ENCODE measurements at regions not wholly inside any gene's neighbourhood (a gene's known extent, or its start where the extent isn't known, plus 50 kb on each side); places are given as distances from the start of the nearest gene placed in this dataset.

- Histone ChIP-seq H3K9me3 (ENCODE audit: control insufficient read depth in 2 of 2, insufficient read depth in 1 of 2, low read depth in 1 of 2, low read length in 1 of 2) (no peaks in the 10 kb centered on the region), H3K4me3 (ENCODE audit: low read depth in 1 of 3, low read length in 3 of 3) (no peak overlapping the region), H3K27ac (ENCODE audit: low read depth in 1 of 3, low read length in 2 of 3) (no peak overlapping the region), H3K36me3 (ENCODE audit: control insufficient read depth in 3 of 3, insufficient read depth in 2 of 3, low read depth in 1 of 3, low read length in 3 of 3) (no peaks in the 10 kb centered on the region), H3K4me1 (ENCODE audit: control insufficient read depth in 3 of 3, insufficient read depth in 2 of 3, low read depth in 1 of 3, low read length in 2 of 3) (no peaks in the 10 kb centered on the region), H3K27me3 (ENCODE audit: control insufficient read depth in 3 of 3, insufficient read depth in 3 of 3, low read length in 3 of 3) (no peaks in the 10 kb centered on the region)
- FAIRE-seq (no peak), DNase-seq (no peak)
- 79 to 86% (median 81%) methylated on average over 6 of the region's 6 CpGs for WGBS, 3 donors
Measured at GRCh38 chr10:111885919-111886318, 297.6 kb downstream of the GPAM start.

- 54 to 74% (median 63%) methylated on average over 2 of the region's 2 CpGs for WGBS, 3 donors
- FAIRE-seq = no peak
- Histone ChIP-seq H3K27me3 (ENCODE audit: control insufficient read depth in 3 of 3, insufficient read depth in 3 of 3, low read length in 3 of 3) (no peaks in the 10 kb centered on the region), H3K9me3 (ENCODE audit: control insufficient read depth in 2 of 2, insufficient read depth in 1 of 2, low read depth in 1 of 2, low read length in 1 of 2) (no peaks in the 10 kb centered on the region), H3K4me1 (ENCODE audit: control insufficient read depth in 3 of 3, insufficient read depth in 2 of 3, low read depth in 1 of 3, low read length in 2 of 3) (no peaks in the 10 kb centered on the region), H3K36me3 (ENCODE audit: control insufficient read depth in 3 of 3, insufficient read depth in 2 of 3, low read depth in 1 of 3, low read length in 3 of 3) (no peaks in the 10 kb centered on the region), H3K4me3 (ENCODE audit: low read depth in 1 of 3, low read length in 3 of 3) (no peak overlapping the region), H3K27ac (ENCODE audit: low read depth in 1 of 3, low read length in 2 of 3) (no peak overlapping the region)
- DNase-seq = no peak
Measured at GRCh38 chr10:111887266-111887665, 296.3 kb downstream of the GPAM start.

- H3K27me3 ChIP-seq (ENCODE audit: control insufficient read depth in 3 of 3, insufficient read depth in 3 of 3, low read length in 3 of 3) = no peaks in the 10 kb centered on the region
- 39 to 55% (median 41%) methylated on average over 3 of the region's 3 CpGs for WGBS, 3 donors
- H3K4me3 ChIP-seq (ENCODE audit: low read depth in 1 of 3, low read length in 3 of 3) = no peak overlapping the region
- H3K36me3 ChIP-seq (ENCODE audit: control insufficient read depth in 3 of 3, insufficient read depth in 2 of 3, low read depth in 1 of 3, low read length in 3 of 3) = no peaks in the 10 kb centered on the region
- FAIRE-seq = no peak
- no peak overlapping the region for H3K27ac ChIP-seq (ENCODE audit: low read depth in 1 of 3, low read length in 2 of 3)
- no peak for DNase-seq
- no peaks in the 10 kb centered on the region for H3K9me3 ChIP-seq (ENCODE audit: control insufficient read depth in 2 of 2, insufficient read depth in 1 of 2, low read depth in 1 of 2, low read length in 1 of 2)
- H3K4me1 ChIP-seq (ENCODE audit: control insufficient read depth in 3 of 3, insufficient read depth in 2 of 3, low read depth in 1 of 3, low read length in 2 of 3) = no peaks in the 10 kb centered on the region
Measured at GRCh38 chr10:111890046-111890445, 293.5 kb downstream of the GPAM start.

- no peaks in the 10 kb centered on the region for H3K9me3 ChIP-seq (ENCODE audit: control insufficient read depth in 2 of 2, insufficient read depth in 1 of 2, low read depth in 1 of 2, low read length in 1 of 2)
- 25 to 48% (median 33%) methylated on average over 4 of the region's 4 CpGs for WGBS, 3 donors
Measured at GRCh38 chr10:111916011-111916410, 267.6 kb downstream of the GPAM start.

GRCh38 chr10:111921821-111922220 is 261.7 kb downstream of the GPAM start:
- no peak for FAIRE-seq
- H3K4me3 ChIP-seq (ENCODE audit: low read depth in 1 of 3, low read length in 3 of 3) = no peak overlapping the region
- H3K27ac ChIP-seq (ENCODE audit: low read depth in 1 of 3, low read length in 2 of 3) = no peak overlapping the region
- H3K36me3 ChIP-seq (ENCODE audit: control insufficient read depth in 3 of 3, insufficient read depth in 2 of 3, low read depth in 1 of 3, low read length in 3 of 3) = no peaks in the 10 kb centered on the region
- WGBS, 3 donors = 78 to 85% (median 83%) methylated on average over 2 of the region's 2 CpGs
- H3K9me3 ChIP-seq (ENCODE audit: control insufficient read depth in 2 of 2, insufficient read depth in 1 of 2, low read depth in 1 of 2, low read length in 1 of 2) = no peaks in the 10 kb centered on the region
- no peaks in the 10 kb centered on the region for H3K27me3 ChIP-seq (ENCODE audit: control insufficient read depth in 3 of 3, insufficient read depth in 3 of 3, low read length in 3 of 3)
- H3K4me1 ChIP-seq (ENCODE audit: control insufficient read depth in 3 of 3, insufficient read depth in 2 of 3, low read depth in 1 of 3, low read length in 2 of 3) = no peaks in the 10 kb centered on the region
- no peak for DNase-seq

More at GRCh38 chr10:111916011-111916410, 267.6 kb downstream of the GPAM start:
- Histone ChIP-seq H3K4me1 (ENCODE audit: control insufficient read depth in 3 of 3, insufficient read depth in 2 of 3, low read depth in 1 of 3, low read length in 2 of 3) (no peaks in the 10 kb centered on the region), H3K27ac (ENCODE audit: low read depth in 1 of 3, low read length in 2 of 3) (no peak overlapping the region), H3K36me3 (ENCODE audit: control insufficient read depth in 3 of 3, insufficient read depth in 2 of 3, low read depth in 1 of 3, low read length in 3 of 3) (no peaks in the 10 kb centered on the region), H3K27me3 (ENCODE audit: control insufficient read depth in 3 of 3, insufficient read depth in 3 of 3, low read length in 3 of 3) (no peaks in the 10 kb centered on the region), H3K4me3 (ENCODE audit: low read depth in 1 of 3, low read length in 3 of 3) (no peak overlapping the region)
- DNase-seq (no peak), FAIRE-seq (no peak)

- no peaks in the 10 kb centered on the region for H3K9me3 ChIP-seq (ENCODE audit: control insufficient read depth in 2 of 2, insufficient read depth in 1 of 2, low read depth in 1 of 2, low read length in 1 of 2)
- no peaks in the 10 kb centered on the region for H3K27me3 ChIP-seq (ENCODE audit: control insufficient read depth in 3 of 3, insufficient read depth in 3 of 3, low read length in 3 of 3)
- no peak for FAIRE-seq
- DNase-seq = no peak
- no peaks in the 10 kb centered on the region for H3K4me1 ChIP-seq (ENCODE audit: control insufficient read depth in 3 of 3, insufficient read depth in 2 of 3, low read depth in 1 of 3, low read length in 2 of 3)
- H3K36me3 ChIP-seq (ENCODE audit: control insufficient read depth in 3 of 3, insufficient read depth in 2 of 3, low read depth in 1 of 3, low read length in 3 of 3) = no peaks in the 10 kb centered on the region
- no peak overlapping the region for H3K27ac ChIP-seq (ENCODE audit: low read depth in 1 of 3, low read length in 2 of 3)
- no peak overlapping the region for H3K4me3 ChIP-seq (ENCODE audit: low read depth in 1 of 3, low read length in 3 of 3)
- 38 to 61% (median 55%) methylated on average over 1 of the region's 1 CpG for WGBS, 3 donors
Measured at GRCh38 chr10:111923032-111923431, 260.5 kb downstream of the GPAM start.

- Histone ChIP-seq H3K4me1 (ENCODE audit: control insufficient read depth in 3 of 3, insufficient read depth in 2 of 3, low read depth in 1 of 3, low read length in 2 of 3) (no peaks in the 10 kb centered on the region), H3K27ac (ENCODE audit: low read depth in 1 of 3, low read length in 2 of 3) (no peak overlapping the region), H3K9me3 (ENCODE audit: control insufficient read depth in 2 of 2, insufficient read depth in 1 of 2, low read depth in 1 of 2, low read length in 1 of 2) (no peaks in the 10 kb centered on the region), H3K4me3 (ENCODE audit: low read depth in 1 of 3, low read length in 3 of 3) (no peak overlapping the region), H3K27me3 (ENCODE audit: control insufficient read depth in 3 of 3, insufficient read depth in 3 of 3, low read length in 3 of 3) (no peaks in the 10 kb centered on the region), H3K36me3 (ENCODE audit: control insufficient read depth in 3 of 3, insufficient read depth in 2 of 3, low read depth in 1 of 3, low read length in 3 of 3) (no peaks in the 10 kb centered on the region)
- 78 to 84% (median 80%) methylated on average over 6 of the region's 6 CpGs for WGBS, 3 donors
- DNase-seq (no peak), FAIRE-seq (no peak)
Measured at GRCh38 chr10:111926286-111926685, 257.3 kb downstream of the GPAM start.

- Histone ChIP-seq H3K9me3 (ENCODE audit: control insufficient read depth in 2 of 2, insufficient read depth in 1 of 2, low read depth in 1 of 2, low read length in 1 of 2) (no peaks in the 10 kb centered on the region), H3K36me3 (ENCODE audit: control insufficient read depth in 3 of 3, insufficient read depth in 2 of 3, low read depth in 1 of 3, low read length in 3 of 3) (no peaks in the 10 kb centered on the region), H3K27me3 (ENCODE audit: control insufficient read depth in 3 of 3, insufficient read depth in 3 of 3, low read length in 3 of 3) (no peaks in the 10 kb centered on the region), H3K27ac (ENCODE audit: low read depth in 1 of 3, low read length in 2 of 3) (no peak overlapping the region), H3K4me1 (ENCODE audit: control insufficient read depth in 3 of 3, insufficient read depth in 2 of 3, low read depth in 1 of 3, low read length in 2 of 3) (no peaks in the 10 kb centered on the region), H3K4me3 (ENCODE audit: low read depth in 1 of 3, low read length in 3 of 3) (no peak overlapping the region)
- DNase-seq = no peak
- FAIRE-seq = no peak
- WGBS, 3 donors = 54 to 70% (median 65%) methylated on average over 5 of the region's 5 CpGs
Measured at GRCh38 chr10:111933937-111934336, 249.6 kb downstream of the GPAM start.

GRCh38 chr10:111934931-111935330 is 248.6 kb downstream of the GPAM start:
- 65 to 84% (median 80%) methylated on average over 1 of the region's 1 CpG for WGBS, 3 donors
- Histone ChIP-seq H3K27ac (ENCODE audit: low read depth in 1 of 3, low read length in 2 of 3) (no peak overlapping the region), H3K9me3 (ENCODE audit: control insufficient read depth in 2 of 2, insufficient read depth in 1 of 2, low read depth in 1 of 2, low read length in 1 of 2) (no peaks in the 10 kb centered on the region), H3K36me3 (ENCODE audit: control insufficient read depth in 3 of 3, insufficient read depth in 2 of 3, low read depth in 1 of 3, low read length in 3 of 3) (no peaks in the 10 kb centered on the region), H3K4me3 (ENCODE audit: low read depth in 1 of 3, low read length in 3 of 3) (no peak overlapping the region), H3K4me1 (ENCODE audit: control insufficient read depth in 3 of 3, insufficient read depth in 2 of 3, low read depth in 1 of 3, low read length in 2 of 3) (no peaks in the 10 kb centered on the region), H3K27me3 (ENCODE audit: control insufficient read depth in 3 of 3, insufficient read depth in 3 of 3, low read length in 3 of 3) (no peaks in the 10 kb centered on the region)
- no peak for DNase-seq
- FAIRE-seq = no peak

Measured in small intestine (tissue), 7 donors.